Adrenal gland (tissue), 5 donors: ENCODE measurements at regions not wholly inside any gene's neighbourhood (a gene's known extent, or its start where the extent isn't known, plus 50 kb on each side); places are given as distances from the start of the nearest gene placed in this dataset.

Experiments
- POLR2A ChIP-seq, 2 donors: fragments of 450-650 bp; IDR thresholded peaks; one replicate each; pipeline ENCODE4 v1.6.1; 2017; ENCODE audit warnings: antibody characterized with exemption in 2 of 2, mild to moderate bottlenecking in 2 of 2, moderate library complexity in 1 of 2
- TF ChIP-seq, protein P1 (sequence below), 6 experiments: fragments of 450-650 bp in 4 of 6; fragments of 200-600 bp in 2 of 6; sonication (generic) in 1 of 6; IDR thresholded peaks; 1 replicate in 5 of 6; 2 replicates in 1 of 6; pipeline versions ENCODE4 v1.5.1 to v1.8.0; 2016 to 2021; ENCODE audit warnings: antibody characterized with exemption in 6 of 6, mild to moderate bottlenecking in 2 of 6, moderate library complexity in 1 of 6
- donor health status: DM: no; HTN: no; CAD: no.

DNA sequence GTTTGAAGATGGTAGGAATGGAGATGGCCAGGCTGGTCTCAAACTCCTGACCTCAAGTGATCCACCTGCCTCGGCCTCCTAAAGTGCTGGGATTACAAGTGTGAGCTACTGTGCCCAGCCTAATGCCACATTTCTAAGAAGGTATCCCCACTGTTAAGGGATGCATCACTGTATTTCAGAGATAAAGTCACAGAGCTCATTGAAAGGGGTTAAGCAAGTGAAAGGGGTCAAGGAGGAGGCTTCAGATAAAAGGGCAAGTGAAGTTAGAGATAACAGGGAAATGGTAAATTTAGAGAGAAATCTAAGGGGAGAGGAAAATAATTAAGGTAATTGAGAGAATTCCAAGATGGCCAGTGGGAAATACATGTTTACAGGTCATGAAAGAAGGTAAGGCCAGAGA, 93.0 kb upstream of the SP4 start:
- TF ChIP-seq, protein P1, sequence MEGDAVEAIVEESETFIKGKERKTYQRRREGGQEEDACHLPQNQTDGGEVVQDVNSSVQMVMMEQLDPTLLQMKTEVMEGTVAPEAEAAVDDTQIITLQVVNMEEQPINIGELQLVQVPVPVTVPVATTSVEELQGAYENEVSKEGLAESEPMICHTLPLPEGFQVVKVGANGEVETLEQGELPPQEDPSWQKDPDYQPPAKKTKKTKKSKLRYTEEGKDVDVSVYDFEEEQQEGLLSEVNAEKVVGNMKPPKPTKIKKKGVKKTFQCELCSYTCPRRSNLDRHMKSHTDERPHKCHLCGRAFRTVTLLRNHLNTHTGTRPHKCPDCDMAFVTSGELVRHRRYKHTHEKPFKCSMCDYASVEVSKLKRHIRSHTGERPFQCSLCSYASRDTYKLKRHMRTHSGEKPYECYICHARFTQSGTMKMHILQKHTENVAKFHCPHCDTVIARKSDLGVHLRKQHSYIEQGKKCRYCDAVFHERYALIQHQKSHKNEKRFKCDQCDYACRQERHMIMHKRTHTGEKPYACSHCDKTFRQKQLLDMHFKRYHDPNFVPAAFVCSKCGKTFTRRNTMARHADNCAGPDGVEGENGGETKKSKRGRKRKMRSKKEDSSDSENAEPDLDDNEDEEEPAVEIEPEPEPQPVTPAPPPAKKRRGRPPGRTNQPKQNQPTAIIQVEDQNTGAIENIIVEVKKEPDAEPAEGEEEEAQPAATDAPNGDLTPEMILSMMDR (IDR thresholded peaks at IDR 0.05), result no peak
- TF ChIP-seq POLR2A (IDR thresholded peaks at IDR 0.05), result no peak
